ENCODE measurements at regions not wholly inside any gene's neighbourhood (a gene's known extent, or its start where the extent isn't known, plus 50 kb on each side); places are given as distances from the start of the nearest gene placed in this dataset.

- TF ChIP-seq GATA2 (IDR thresholded peaks at IDR 0.05; ENCODE audit: low read depth, low read length) (no peak), GATA3 (IDR thresholded peaks at IDR 0.05; ENCODE audit: low read depth, low read length) (no peak)
Measured at GRCh38 chr4:30920043-30920442, 199.9 kb downstream of the PCDH7 start.

- no peak for TF ChIP-seq GATA2 (IDR thresholded peaks at IDR 0.05; ENCODE audit: low read depth, low read length)
- no peak for TF ChIP-seq GATA3 (IDR thresholded peaks at IDR 0.05; ENCODE audit: low read depth, low read length)
Measured at GRCh38 chr4:30922625-30923024, 202.5 kb downstream of the PCDH7 start.

- TF ChIP-seq GATA3 (IDR thresholded peaks at IDR 0.05; ENCODE audit: low read depth, low read length) (no peak), GATA2 (IDR thresholded peaks at IDR 0.05; ENCODE audit: low read depth, low read length) (no peak)
Measured at GRCh38 chr4:30924495-30924894, 204.3 kb downstream of the PCDH7 start.

- TF ChIP-seq GATA2 (IDR thresholded peaks at IDR 0.05; ENCODE audit: low read depth, low read length): no peak
- no peak for TF ChIP-seq GATA3 (IDR thresholded peaks at IDR 0.05; ENCODE audit: low read depth, low read length)
Measured at GRCh38 chr4:30929649-30930048, 209.5 kb downstream of the PCDH7 start.

GRCh38 chr4:30930276-30930675 is 210.1 kb downstream of the PCDH7 start:
- TF ChIP-seq GATA3 (IDR thresholded peaks at IDR 0.05; ENCODE audit: low read depth, low read length) (no peak), GATA2 (IDR thresholded peaks at IDR 0.05; ENCODE audit: low read depth, low read length) (no peak)

- no peak for TF ChIP-seq GATA2 (IDR thresholded peaks at IDR 0.05; ENCODE audit: low read depth, low read length)
- TF ChIP-seq GATA3 (IDR thresholded peaks at IDR 0.05; ENCODE audit: low read depth, low read length): no peak
Measured at GRCh38 chr4:30932581-30932980, 212.4 kb downstream of the PCDH7 start.

GRCh38 chr4:30939069-30939468 is 218.9 kb downstream of the PCDH7 start:
- no peak for TF ChIP-seq GATA2 (IDR thresholded peaks at IDR 0.05; ENCODE audit: low read depth, low read length)
- TF ChIP-seq GATA3 (IDR thresholded peaks at IDR 0.05; ENCODE audit: low read depth, low read length): no peak

- TF ChIP-seq GATA2 (IDR thresholded peaks at IDR 0.05; ENCODE audit: low read depth, low read length) (no peak), GATA3 (IDR thresholded peaks at IDR 0.05; ENCODE audit: low read depth, low read length) (no peak)
Measured at GRCh38 chr4:30939684-30940083, 219.5 kb downstream of the PCDH7 start.

GRCh38 chr4:30941641-30942040 is 221.5 kb downstream of the PCDH7 start:
- no peak for TF ChIP-seq GATA3 (IDR thresholded peaks at IDR 0.05; ENCODE audit: low read depth, low read length)
- no peak for TF ChIP-seq GATA2 (IDR thresholded peaks at IDR 0.05; ENCODE audit: low read depth, low read length)

GRCh38 chr4:30943356-30943755 is 223.2 kb downstream of the PCDH7 start:
- TF ChIP-seq GATA3 (IDR thresholded peaks at IDR 0.05; ENCODE audit: low read depth, low read length): no peak
- TF ChIP-seq GATA2 (IDR thresholded peaks at IDR 0.05; ENCODE audit: low read depth, low read length): no peak

GRCh38 chr4:30945586-30945985 is 225.4 kb downstream of the PCDH7 start:
- no peak for TF ChIP-seq GATA2 (IDR thresholded peaks at IDR 0.05; ENCODE audit: low read depth, low read length)
- no peak for TF ChIP-seq GATA3 (IDR thresholded peaks at IDR 0.05; ENCODE audit: low read depth, low read length)

- no peak for TF ChIP-seq GATA3 (IDR thresholded peaks at IDR 0.05; ENCODE audit: low read depth, low read length)
- TF ChIP-seq GATA2 (IDR thresholded peaks at IDR 0.05; ENCODE audit: low read depth, low read length): no peak
Measured at GRCh38 chr4:30946288-30946687, 226.1 kb downstream of the PCDH7 start.

- no peak for TF ChIP-seq GATA3 (IDR thresholded peaks at IDR 0.05; ENCODE audit: low read depth, low read length)
- no peak for TF ChIP-seq GATA2 (IDR thresholded peaks at IDR 0.05; ENCODE audit: low read depth, low read length)
Measured at GRCh38 chr4:30948653-30949052, 228.5 kb downstream of the PCDH7 start.

- TF ChIP-seq GATA3 (IDR thresholded peaks at IDR 0.05; ENCODE audit: low read depth, low read length) (no peak), GATA2 (IDR thresholded peaks at IDR 0.05; ENCODE audit: low read depth, low read length) (no peak)
Measured at GRCh38 chr4:30950737-30951136, 230.6 kb downstream of the PCDH7 start.

GRCh38 chr4:30952526-30953219 is 232.5 kb downstream of the PCDH7 start:
- TF ChIP-seq GATA3 (IDR thresholded peaks at IDR 0.05; ENCODE audit: low read depth, low read length): no peak
- TF ChIP-seq GATA2 (IDR thresholded peaks at IDR 0.05; ENCODE audit: low read depth, low read length): no peak

- no peak for TF ChIP-seq GATA2 (IDR thresholded peaks at IDR 0.05; ENCODE audit: low read depth, low read length)
Measured at GRCh38 chr4:30953799-30954198, 233.6 kb downstream of the PCDH7 start.

All from SH-SY5Y (cell line).